H1 (cell line): ENCODE measurements at regions not wholly inside any gene's neighbourhood (a gene's known extent, or its start where the extent isn't known, plus 50 kb on each side); places are given as distances from the start of the nearest gene placed in this dataset.

Experiments
- CEBPB ChIP-seq: IDR thresholded peaks from 2 replicates; pipeline ENCODE4 v1.6.1; 2012; ENCODE audit warnings: low read depth, low read length
- EP300 ChIP-seq, 2 experiments: IDR thresholded peaks; 1 replicate in 1 of 2; 2 replicates in 1 of 2; pipeline ENCODE4 v1.6.1; 2011 to 2012; ENCODE audit warnings: low read depth in 2 of 2, low read length in 2 of 2, mild to moderate bottlenecking in 2 of 2, borderline replicate concordance in 1 of 2, inconsistent platforms in 1 of 2, moderate library complexity in 1 of 2
- POLR2A ChIP-seq, 2 experiments: IDR thresholded peaks; 1 replicate in 1 of 2; 2 replicates in 1 of 2; pipeline ENCODE4 v1.6.1; 2011; ENCODE audit warnings: low read depth in 2 of 2, low read length in 2 of 2, mild to moderate bottlenecking in 2 of 2; ENCODE audit errors: control extremely low read depth in 1 of 2
- TBP ChIP-seq: IDR thresholded peaks from 2 replicates; pipeline ENCODE4 v1.6.1; 2011; ENCODE audit warnings: low read depth, low read length, improper control_type of control experiment

- TF ChIP-seq POLR2A (IDR thresholded peaks at IDR 0.05; ENCODE audit: control extremely low read depth in 1 of 2, low read depth in 2 of 2, low read length in 2 of 2) = no peak
- no peak for TF ChIP-seq TBP
- no peak for TF ChIP-seq EP300 (IDR thresholded peaks at IDR 0.05; ENCODE audit: borderline replicate concordance in 1 of 2, low read depth in 2 of 2, low read length in 2 of 2)
- TF ChIP-seq CEBPB = no peak
Measured at GRCh38 chrX:45823536-45823935, 622.9 kb upstream of the DIPK2B start.
